Astrocyte of the spinal cord (primary cell): ENCODE measurements at regions not wholly inside any gene's neighbourhood (a gene's known extent, or its start where the extent isn't known, plus 50 kb on each side); places are given as distances from the start of the nearest gene placed in this dataset.
A peak's percentile ranks its signal among the peaks of the same experiment; 100 is the strongest.

Source experiments
- DNase-seq: peaks from one replicate; pipeline ENCODE4 v3.0.0; 2011; ENCODE audit warnings: low read depth, low spot score
- H3K4me3 ChIP-seq: 2 replicates; pipeline ENCODE4 v1.5.1; 2011; ENCODE audit warnings: low read depth, mild to moderate bottlenecking, low read length, moderate library complexity
- CTCF ChIP-seq: IDR thresholded peaks from 2 replicates; pipeline ENCODE4 v1.5.1; 2012; ENCODE audit warnings: low read depth, mild to moderate bottlenecking, low read length, inconsistent platforms
- in situ Hi-C: cut with HindIII; loops from 2 replicates; pipeline ENCODE4 v1.10.0; 2017; ENCODE audit warnings: low sequenced_read_pairs

GRCh38 chr6:6851059-6851948, 256.5 kb upstream of the RREB1 start:
- no peak overlapping the region for H3K4me3 ChIP-seq
- in situ Hi-C loops = no loop called here
- peak; percentile 97 for DNase-seq
- TF ChIP-seq CTCF = no peak

DNA sequence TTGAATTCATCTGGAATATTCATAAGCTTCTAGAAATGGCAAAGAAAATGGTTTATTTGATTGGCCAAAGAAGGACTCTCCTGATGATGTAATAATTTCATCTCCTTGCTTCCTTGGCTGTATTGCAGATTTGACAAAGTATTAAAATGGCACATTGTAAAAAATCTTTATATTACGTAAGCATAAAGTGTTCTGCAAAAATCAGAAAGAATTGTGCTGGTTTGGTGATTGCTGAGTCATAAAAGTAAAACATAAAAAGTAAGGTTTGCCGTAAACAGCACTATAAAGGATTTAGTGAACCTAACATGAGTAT, 255.9 kb upstream of the RREB1 start:
- H3K4me3 ChIP-seq = no peak overlapping the region
- DNase-seq = no peak
- TF ChIP-seq CTCF = no peak
- in situ Hi-C loops = no loop called here

DNA sequence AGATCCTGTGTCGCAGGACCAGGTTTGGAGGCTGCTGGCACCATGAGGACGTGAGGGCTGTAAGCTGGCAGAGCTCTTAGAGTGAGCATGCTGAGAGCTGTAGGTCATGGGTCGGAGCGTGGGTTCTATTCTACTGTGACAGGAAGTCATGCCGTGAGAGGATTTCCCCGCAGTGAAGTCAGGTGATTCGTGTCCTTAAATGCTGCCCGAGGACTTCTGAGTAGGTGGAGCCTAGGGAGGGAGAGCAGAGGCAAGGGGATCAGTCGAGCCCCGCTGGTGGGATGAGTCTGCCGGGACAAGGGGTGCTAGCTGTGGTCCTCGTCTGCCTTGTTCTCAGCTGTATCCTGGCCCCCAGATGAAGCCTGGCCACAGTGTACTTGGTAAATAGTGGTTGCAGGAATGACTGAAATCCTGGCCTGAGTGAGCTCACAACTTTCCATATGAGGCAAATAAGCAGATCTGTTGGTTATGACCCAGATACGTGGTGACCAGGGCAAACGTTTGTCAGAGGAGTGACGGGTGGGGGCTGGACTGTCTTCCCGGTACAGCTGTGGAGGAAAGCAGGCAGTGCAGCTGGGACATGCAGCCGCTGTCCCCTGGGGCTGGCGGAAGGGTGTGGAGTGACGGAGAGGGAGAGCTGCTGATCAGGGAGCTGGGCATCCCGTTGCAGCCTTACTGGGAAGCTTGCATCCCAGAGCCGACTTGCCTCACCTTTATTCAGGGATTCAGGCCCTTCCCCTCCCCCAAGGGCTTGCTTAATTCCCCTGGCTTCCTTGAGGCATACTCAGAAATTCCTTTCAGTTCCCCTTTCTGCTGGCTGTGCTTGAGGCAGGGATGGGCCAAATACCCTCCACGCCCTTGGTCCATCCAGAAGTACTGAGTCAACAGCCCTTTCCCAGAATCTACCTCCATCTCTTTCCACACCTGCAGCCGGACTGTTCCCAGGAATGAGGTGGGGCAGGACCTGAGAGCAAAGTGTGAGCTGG, 250.9 kb upstream of the RREB1 start:
- TF ChIP-seq CTCF = no peak
- in situ Hi-C loops = no loop called here
- H3K4me3 ChIP-seq = no peak overlapping the region
- DNase-seq = no peak

DNA sequence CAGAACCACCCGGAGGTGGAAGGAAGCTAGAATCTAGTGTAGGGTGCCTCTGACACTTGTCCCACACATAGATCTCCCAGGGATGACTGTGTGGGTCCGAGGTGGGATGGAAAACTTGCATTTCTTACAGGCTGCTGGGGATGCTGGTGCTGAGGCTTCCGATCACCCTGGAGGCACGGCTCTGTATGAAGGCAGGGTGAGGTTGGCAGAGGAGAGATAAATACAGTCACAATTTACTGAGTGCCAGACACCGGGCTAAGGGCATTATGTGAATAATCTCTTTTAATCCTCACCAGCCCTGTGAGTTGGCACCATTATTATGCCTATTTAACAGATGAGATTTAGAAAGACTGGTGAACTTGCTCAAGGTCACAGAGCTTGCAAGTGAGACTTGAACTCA, 250.2 kb upstream of the RREB1 start:
- no peak for TF ChIP-seq CTCF
- in situ Hi-C loops = no loop called here
- no peak for DNase-seq
- H3K4me3 ChIP-seq = no peak overlapping the region

DNA sequence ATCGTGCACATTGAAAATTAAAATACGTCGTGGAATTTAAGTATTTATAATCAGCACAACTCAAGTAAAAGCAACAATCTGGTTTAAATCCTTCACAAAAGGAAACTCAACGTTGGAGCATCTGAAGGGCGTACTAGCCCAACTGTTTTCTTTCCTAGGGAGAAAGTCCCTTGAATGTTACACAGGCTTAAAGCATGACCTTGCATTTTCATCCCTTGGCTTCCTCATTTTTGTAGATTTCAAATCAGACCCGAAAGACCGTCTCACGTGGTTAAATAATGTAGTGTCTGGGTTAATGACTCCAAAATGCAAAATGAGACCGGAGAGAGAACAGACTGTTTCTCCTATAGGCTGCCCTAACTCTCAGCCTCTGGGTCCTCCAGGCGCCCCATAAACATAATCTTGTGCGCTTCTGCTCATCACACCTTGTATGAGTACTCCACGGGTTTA, 249.2 kb upstream of the RREB1 start:
- no peak for DNase-seq
- no peak for TF ChIP-seq CTCF
- in situ Hi-C loops = no loop called here
- no peak overlapping the region for H3K4me3 ChIP-seq

- in situ Hi-C loops = no loop called here
- DNase-seq = no peak
- no peak overlapping the region for H3K4me3 ChIP-seq
- TF ChIP-seq CTCF = no peak
These were observed 248.7 kb upstream of the RREB1 start for GRCh38 chr6:6859105-6859504.
